ENCODE measurements at regions not wholly inside any gene's neighbourhood (a gene's known extent, or its start where the extent isn't known, plus 50 kb on each side); places are given as distances from the start of the nearest gene placed in this dataset.
"Not testable (repeated sequence)": the region's sequence is repeated elsewhere in the genome, so short reads cannot be mapped to it uniquely, and the experiment has no call there.

DNA sequence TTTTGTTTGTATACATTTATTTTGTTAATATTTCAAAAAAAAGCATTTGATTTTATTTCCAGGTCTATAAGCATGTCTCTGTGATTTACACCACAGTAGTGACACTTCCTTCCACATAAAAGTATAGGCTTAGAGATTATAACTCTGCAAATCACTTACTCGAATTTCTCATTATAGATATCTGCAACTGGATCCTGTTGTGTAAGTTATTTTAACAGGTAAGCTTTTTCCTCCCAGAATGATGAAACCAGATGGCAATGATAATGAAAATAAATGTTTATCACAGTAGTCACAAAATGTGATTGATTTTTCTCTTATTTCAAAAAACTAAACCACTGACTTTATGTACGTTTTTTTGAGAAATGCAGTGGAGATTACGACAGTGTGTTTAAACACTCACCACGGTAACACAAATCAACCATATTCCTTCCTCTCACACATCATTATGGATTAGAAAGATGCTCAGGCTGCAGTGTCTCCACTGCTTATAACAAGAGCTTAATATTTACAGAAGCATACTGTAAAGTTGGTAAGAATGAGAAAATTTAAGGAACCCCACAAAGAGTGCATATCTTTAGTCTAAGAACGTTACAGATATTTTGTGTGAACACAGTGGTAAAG, 194.6 kb downstream of the ATXN7L3B start:
- Mint-ChIP-seq H3K36me3 (ENCODE audit: insufficient read depth) (no peaks in the 10 kb centered on the region), H3K4me1 (ENCODE audit: low read depth) (no peaks in the 10 kb centered on the region), H3K4me3 (no peak overlapping the region), H3K9me3 (no peaks in the 10 kb centered on the region), H3K27me3 (ENCODE audit: low read depth) (no peaks in the 10 kb centered on the region)
- DNase-seq (no peak), ATAC-seq (no peak)

DNA sequence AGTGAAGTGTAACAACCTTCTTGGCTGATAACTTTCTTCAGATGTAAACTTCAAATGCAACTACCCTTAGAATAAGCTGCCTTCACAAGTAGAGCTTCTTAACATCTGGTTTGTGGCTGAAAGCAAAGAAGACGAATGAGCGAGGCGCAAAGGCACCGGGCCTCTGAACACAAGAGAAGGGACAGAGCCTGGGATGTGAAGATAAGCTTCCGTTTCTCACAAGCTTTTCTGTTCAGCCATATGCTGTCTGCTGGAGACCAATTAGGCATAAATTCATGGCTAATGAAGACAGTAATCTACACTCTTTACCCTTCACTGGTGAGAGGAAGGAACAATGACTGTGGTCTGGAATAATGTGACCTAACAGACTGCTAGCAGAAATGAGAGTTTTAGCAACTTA, 195.2 kb downstream of the ATXN7L3B start:
- DNase-seq, result no peak
- ATAC-seq, result no peak
- no peak overlapping the region for H3K4me3 Mint-ChIP-seq
- H3K4me1 Mint-ChIP-seq (ENCODE audit: low read depth), result no peaks in the 10 kb centered on the region
- H3K36me3 Mint-ChIP-seq (ENCODE audit: insufficient read depth), result no peaks in the 10 kb centered on the region
- H3K9me3 Mint-ChIP-seq, result no peaks in the 10 kb centered on the region
- H3K27me3 Mint-ChIP-seq (ENCODE audit: low read depth), result no peaks in the 10 kb centered on the region

DNA sequence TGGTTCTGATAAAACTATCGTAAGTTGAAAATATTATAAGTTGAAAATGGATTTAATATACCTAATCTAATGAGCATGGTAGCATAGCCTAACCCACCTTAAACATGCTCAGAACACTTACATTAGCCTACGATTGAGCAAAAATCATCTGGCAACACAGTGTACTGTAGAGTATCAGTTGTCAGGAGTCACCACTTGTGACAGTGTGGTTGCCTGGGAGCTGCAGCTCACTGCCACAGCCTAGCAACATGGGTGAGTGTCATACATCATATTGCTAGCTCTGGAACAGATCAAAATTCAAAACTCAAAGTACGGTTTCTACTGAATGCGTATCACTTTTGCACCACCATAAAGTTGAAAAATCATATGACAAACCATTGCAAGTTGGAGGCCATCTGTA, 203.5 kb downstream of the ATXN7L3B start:
- no peaks in the 10 kb centered on the region for H3K36me3 Mint-ChIP-seq (ENCODE audit: insufficient read depth)
- H3K9me3 Mint-ChIP-seq, result no peaks in the 10 kb centered on the region
- no peak for DNase-seq
- H3K27me3 Mint-ChIP-seq (ENCODE audit: low read depth), result no peaks in the 10 kb centered on the region
- ATAC-seq, result no peak
- no peaks in the 10 kb centered on the region for H3K4me1 Mint-ChIP-seq (ENCODE audit: low read depth)
- no peak overlapping the region for H3K4me3 Mint-ChIP-seq

DNA sequence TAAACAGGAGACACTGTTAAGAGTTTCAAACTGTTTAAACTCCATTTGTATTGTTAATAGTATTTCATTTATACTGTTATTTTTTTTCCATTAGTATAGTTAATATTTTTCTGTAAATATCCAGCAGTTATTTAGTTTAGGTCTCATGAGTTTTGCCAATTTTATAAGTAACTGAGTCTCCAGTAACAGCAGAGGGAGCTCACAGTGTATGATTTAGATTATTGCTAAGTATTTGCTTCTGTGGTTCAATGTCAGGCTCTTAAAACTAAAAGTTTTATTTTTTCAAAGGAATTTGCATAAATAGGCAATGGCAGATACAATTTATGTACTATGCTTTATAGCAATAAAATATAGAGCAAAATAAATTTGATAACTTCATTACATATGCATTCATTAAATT, 209.7 kb downstream of the ATXN7L3B start:
- no peaks in the 10 kb centered on the region for H3K36me3 Mint-ChIP-seq (ENCODE audit: insufficient read depth)
- ATAC-seq (no peak), DNase-seq (no peak)
- no peak overlapping the region for H3K4me3 Mint-ChIP-seq
- no peaks in the 10 kb centered on the region for H3K4me1 Mint-ChIP-seq (ENCODE audit: low read depth)
- H3K27me3 Mint-ChIP-seq (ENCODE audit: low read depth), result no peaks in the 10 kb centered on the region
- no peaks in the 10 kb centered on the region for H3K9me3 Mint-ChIP-seq

DNA sequence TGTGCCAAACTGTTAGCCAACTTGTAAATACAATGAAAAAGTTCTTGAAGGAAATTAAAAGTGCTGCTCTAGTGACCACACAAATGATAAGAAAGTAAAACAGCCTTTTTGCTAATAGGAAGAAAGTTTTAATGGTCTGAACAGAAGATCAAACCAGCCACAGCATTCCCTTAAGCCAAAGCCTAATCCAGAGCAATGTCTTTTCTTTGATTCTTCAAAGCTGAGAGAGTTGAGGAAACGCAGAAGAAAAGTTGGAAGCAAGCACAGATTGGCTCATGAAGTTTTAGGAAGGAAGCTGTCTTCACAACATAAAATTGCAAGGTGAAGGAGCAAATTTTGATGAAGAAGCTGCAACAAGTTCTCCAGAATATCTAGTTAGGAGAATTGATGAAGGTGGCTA, 213.8 kb downstream of the ATXN7L3B start:
- ATAC-seq, result no peak
- Mint-ChIP-seq H3K27me3 (ENCODE audit: low read depth) (no peaks in the 10 kb centered on the region), H3K4me3 (no peak overlapping the region), H3K9me3 (no peaks in the 10 kb centered on the region), H3K36me3 (ENCODE audit: insufficient read depth) (no peaks in the 10 kb centered on the region), H3K4me1 (ENCODE audit: low read depth) (no peaks in the 10 kb centered on the region)
- DNase-seq, result no peak

DNA sequence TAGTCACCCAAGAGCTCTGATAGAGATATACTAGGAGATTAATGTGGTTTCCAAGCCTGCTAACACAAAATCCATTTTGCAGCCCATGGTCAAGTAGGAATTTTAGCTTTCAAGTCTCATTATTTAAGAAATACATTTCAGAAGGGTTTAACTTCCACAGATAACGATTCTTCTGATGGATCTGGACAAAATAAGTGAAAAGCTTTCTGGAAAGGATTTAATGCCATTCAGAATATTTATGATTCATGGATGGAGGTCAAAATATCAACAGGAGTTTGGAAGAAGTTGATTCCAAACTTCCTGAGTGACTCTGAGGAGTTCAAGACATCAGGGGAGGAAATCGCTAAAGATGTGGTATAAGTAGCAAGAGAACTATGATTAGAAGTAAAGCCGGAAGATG, 214.6 kb downstream of the ATXN7L3B start:
- no peak for ATAC-seq
- Mint-ChIP-seq H3K4me1 (ENCODE audit: low read depth) (no peaks in the 10 kb centered on the region), H3K36me3 (ENCODE audit: insufficient read depth) (no peaks in the 10 kb centered on the region), H3K9me3 (peaks cover 2% of the 10 kb centered on the region), H3K4me3 (no peak overlapping the region), H3K27me3 (ENCODE audit: low read depth) (no peaks in the 10 kb centered on the region)
- no peak for DNase-seq

DNA sequence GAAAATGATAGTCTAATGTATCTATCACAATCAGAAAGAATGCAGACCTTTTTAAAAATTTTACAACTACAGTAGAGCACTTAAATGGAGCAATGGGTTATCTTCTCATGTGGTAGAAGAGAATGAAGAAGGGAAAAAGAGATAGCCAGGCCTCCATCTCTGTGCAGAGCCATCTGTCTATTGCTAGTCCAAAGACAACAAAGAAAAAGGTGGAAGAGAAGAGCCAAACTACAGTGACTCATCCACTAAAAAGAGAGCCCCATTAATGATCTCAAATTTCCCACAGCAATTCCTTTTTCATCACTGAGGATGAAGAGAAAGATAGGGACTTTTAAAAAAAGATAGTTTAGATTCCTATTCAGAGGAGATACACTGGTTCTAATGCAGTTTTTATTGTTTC, 232.9 kb downstream of the ATXN7L3B start:
- ATAC-seq (no peak), DNase-seq (no peak)
- H3K4me1 Mint-ChIP-seq (ENCODE audit: low read depth), result no peaks in the 10 kb centered on the region
- H3K9me3 Mint-ChIP-seq, result no peaks in the 10 kb centered on the region
- H3K4me3 Mint-ChIP-seq, result no peak overlapping the region
- no peaks in the 10 kb centered on the region for H3K36me3 Mint-ChIP-seq (ENCODE audit: insufficient read depth)
- H3K27me3 Mint-ChIP-seq (ENCODE audit: low read depth), result no peaks in the 10 kb centered on the region

DNA sequence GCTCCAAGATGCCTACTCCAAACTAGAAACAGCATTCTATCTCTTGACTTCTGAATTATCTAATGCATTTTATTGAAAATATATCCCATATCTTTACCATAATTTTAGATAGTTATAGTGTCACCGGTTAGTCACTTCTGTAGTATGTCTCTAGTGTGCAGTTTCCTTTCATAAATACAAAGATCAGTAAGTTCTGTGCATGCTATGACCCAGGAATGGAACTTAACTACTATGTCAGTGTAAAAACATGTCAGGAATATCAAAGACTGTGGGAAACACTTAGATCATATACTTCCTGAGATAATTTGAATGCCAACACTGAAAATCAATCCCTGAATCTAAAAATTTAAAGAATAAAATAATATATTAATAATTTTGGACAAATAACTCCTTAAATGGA, 237.6 kb downstream of the ATXN7L3B start:
- H3K4me3 Mint-ChIP-seq, result no peak overlapping the region
- H3K36me3 Mint-ChIP-seq (ENCODE audit: insufficient read depth), result no peaks in the 10 kb centered on the region
- DNase-seq, result no peak
- H3K9me3 Mint-ChIP-seq, result no peaks in the 10 kb centered on the region
- H3K27me3 Mint-ChIP-seq (ENCODE audit: low read depth), result no peaks in the 10 kb centered on the region
- ATAC-seq, result no peak
- no peaks in the 10 kb centered on the region for H3K4me1 Mint-ChIP-seq (ENCODE audit: low read depth)

DNA sequence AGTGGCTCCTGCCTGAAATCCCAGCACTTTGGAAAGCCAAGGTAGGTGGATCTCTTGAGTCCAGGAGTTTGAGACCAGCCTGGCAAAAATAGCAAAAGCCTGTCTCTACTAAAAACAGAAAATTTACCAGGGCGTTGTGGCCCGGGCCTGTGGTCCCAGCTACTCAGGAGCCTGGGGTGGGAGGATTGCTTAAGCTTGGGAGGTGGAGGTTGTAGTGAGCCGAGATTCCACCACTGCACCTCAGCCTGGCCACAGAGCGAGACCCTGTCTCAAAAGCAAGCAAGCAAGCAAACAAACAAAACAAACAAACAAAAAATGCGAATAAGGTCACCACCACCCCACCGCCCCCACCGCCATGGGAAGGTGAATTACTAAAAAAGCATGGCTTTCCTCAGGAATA, 238.7 kb downstream of the ATXN7L3B start:
- Mint-ChIP-seq H3K27me3 (ENCODE audit: low read depth) (no peaks in the 10 kb centered on the region), H3K4me3 (no peak overlapping the region)

DNA sequence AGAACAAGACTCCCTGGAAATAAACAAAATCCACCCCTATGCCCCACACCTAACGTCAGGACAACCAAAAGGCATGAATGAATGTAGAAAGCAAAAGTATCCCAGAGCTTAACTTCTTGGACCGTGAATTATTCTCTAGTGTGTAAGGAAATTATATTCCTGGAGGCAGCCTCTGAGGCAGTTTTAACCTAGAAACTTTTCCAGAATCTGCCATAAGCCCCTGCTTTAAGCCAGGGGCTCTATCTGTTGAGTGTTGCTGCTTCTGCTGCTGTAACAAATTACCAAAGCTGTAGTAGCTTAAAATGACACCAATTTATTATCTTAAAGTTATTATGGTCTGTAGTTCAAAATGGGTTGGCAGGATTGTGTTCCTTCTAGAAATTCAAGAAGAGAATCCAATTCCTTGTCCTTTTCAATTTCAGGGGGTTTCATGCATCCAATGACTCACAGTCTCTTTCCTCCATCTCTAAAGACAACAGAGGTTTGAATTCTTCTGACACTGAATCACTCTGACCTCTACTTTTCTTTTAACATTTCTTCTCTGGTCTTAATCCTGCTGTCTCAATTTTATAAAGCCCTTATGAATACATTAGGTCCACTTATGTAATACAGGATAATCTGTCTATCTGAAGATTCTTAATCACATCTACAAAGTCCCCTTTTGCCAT, 242.7 kb downstream of the ATXN7L3B start:
- Mint-ChIP-seq H3K4me1 (ENCODE audit: low read depth) (no peaks in the 10 kb centered on the region), H3K4me3 (no peak overlapping the region), H3K9me3 (no peaks in the 10 kb centered on the region), H3K27me3 (ENCODE audit: low read depth) (no peaks in the 10 kb centered on the region), H3K36me3 (ENCODE audit: insufficient read depth) (no peaks in the 10 kb centered on the region)
- DNase-seq (no peak), ATAC-seq (no peak)

More for the DNA sequence above, 238.7 kb downstream of the ATXN7L3B start:
- no peak for ATAC-seq
- H3K4me1 Mint-ChIP-seq (ENCODE audit: low read depth), result no peaks in the 10 kb centered on the region
- no peak for DNase-seq
- no peaks in the 10 kb centered on the region for H3K36me3 Mint-ChIP-seq (ENCODE audit: insufficient read depth)
- H3K9me3 Mint-ChIP-seq, result no peaks in the 10 kb centered on the region

DNA sequence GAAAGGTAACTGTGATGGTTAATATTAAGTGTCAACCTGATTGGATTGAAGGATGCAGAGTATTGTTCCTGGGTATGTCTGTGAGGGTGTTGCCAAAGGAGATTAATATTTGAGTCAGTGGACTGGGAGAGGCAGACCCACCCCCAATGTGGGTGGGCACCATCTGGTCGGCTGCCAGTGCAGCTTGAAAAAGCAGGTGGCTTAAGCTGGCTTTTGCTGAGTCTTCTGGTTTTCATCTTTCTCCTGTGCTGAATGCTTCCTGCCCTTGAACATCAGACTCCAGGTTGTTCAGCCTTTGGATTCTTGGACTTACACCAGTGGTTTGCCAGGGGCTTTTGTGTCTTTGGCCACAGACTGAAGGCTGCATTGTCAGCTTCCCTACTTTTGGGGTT, 243.2 kb downstream of the ATXN7L3B start:
- H3K9me3 Mint-ChIP-seq; H3K27me3 Mint-ChIP-seq (ENCODE audit: low read depth); H3K36me3 Mint-ChIP-seq (ENCODE audit: insufficient read depth); ATAC-seq; DNase-seq; H3K4me3 Mint-ChIP-seq; H3K4me1 Mint-ChIP-seq (ENCODE audit: low read depth): not testable (repeated sequence)

DNA sequence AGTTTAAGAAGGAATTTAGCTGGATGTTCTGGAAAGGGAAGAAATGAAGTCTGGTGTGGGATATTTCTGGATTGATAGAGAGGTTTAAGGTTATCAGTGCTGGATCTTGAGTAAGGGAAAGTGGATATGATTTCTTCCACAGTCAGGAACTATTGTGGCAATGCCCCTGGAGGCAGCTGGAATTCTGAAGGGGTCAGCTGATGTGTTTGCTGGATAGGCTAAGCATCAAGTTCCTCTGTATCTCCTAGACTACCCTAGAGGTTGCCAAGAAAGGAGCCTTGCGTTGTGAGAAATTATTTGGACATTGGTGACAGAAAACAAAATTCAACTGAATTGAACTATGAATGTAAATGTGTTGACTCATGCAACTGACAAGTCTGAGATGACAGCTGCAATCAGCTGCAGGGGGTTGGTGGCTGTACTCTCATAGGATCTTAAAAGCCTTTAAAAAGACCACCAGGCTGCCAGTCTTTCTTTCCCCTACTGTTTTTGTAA, 244.4 kb downstream of the ATXN7L3B start:
- no peak overlapping the region for H3K4me3 Mint-ChIP-seq
- DNase-seq (no peak), ATAC-seq (no peak)
- H3K9me3 Mint-ChIP-seq, result no peaks in the 10 kb centered on the region
- H3K36me3 Mint-ChIP-seq (ENCODE audit: insufficient read depth), result no peaks in the 10 kb centered on the region
- no peaks in the 10 kb centered on the region for H3K4me1 Mint-ChIP-seq (ENCODE audit: low read depth)
- no peaks in the 10 kb centered on the region for H3K27me3 Mint-ChIP-seq (ENCODE audit: low read depth)

DNA sequence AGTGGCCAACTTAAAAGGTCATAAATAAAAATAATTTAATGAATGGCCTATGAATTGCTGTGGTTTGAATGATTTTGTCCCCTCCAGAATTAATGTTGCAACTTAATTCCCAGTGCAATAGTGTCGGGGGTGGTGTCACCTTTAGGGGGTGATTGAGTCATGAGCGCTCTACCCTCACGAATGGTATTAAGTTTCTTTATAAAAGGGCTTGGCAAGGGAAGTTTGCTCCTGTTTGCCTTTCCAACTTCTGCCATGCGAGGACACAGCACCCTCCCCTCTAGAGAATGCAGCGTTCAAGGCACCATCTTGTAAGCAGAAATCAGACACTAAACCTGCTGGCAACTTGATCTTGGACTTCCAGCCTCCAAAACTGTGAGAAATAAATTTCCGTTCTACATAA, 253.3 kb downstream of the ATXN7L3B start:
- Mint-ChIP-seq H3K36me3 (ENCODE audit: insufficient read depth) (no peaks in the 10 kb centered on the region), H3K27me3 (ENCODE audit: low read depth) (peaks cover 4% of the 10 kb centered on the region), H3K9me3 (no peaks in the 10 kb centered on the region), H3K4me3 (no peak overlapping the region), H3K4me1 (ENCODE audit: low read depth) (no peaks in the 10 kb centered on the region)
- DNase-seq, result no peak
- no peak for ATAC-seq

DNA sequence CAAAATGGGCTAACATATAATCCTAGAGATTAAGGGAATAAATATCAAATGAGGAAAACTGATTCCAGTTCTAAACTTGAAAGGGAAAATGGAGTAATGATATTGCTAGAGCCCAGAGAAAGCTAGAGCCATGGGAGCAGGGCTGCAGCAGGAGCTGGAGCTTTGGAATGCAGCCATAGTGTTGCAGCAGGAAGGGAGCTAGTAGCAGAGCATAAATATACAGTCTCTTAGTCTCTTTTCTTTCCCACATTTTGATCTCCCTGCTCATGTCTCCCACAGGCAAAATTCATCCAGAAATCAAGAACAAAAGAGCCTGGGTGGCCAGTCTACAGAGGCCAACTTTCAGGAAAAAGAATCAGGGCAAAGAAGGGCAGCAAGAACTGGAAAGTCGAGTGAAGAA, 253.7 kb downstream of the ATXN7L3B start:
- H3K36me3 Mint-ChIP-seq (ENCODE audit: insufficient read depth), result no peaks in the 10 kb centered on the region
- no peak overlapping the region for H3K4me3 Mint-ChIP-seq
- DNase-seq (no peak), ATAC-seq (no peak)
- H3K4me1 Mint-ChIP-seq (ENCODE audit: low read depth), result no peaks in the 10 kb centered on the region
- H3K27me3 Mint-ChIP-seq (ENCODE audit: low read depth), result peaks cover 4% of the 10 kb centered on the region
- H3K9me3 Mint-ChIP-seq, result no peaks in the 10 kb centered on the region

DNA sequence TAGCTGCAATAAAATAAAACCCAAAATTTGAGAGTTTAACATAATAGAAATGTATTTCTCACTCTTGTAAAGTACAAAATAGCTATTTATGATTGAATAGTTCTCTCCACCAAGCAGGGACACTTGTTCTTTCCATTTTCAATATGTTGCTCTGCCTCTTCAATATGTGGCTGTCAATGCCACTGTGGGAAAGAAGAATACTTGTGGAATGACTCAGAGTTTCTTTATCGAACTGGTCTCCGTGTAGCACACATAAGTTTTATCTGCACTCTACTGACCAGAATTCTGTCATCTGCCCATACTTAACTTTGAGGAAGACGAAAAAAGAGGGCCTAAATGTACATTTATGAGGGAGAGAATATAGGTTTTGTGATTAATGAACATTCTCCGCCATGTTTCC, 256.9 kb downstream of the ATXN7L3B start:
- Mint-ChIP-seq H3K4me3 (no peak overlapping the region), H3K27me3 (ENCODE audit: low read depth) (no peaks in the 10 kb centered on the region), H3K36me3 (ENCODE audit: insufficient read depth) (no peaks in the 10 kb centered on the region), H3K4me1 (ENCODE audit: low read depth) (no peaks in the 10 kb centered on the region), H3K9me3 (no peaks in the 10 kb centered on the region)
- no peak for ATAC-seq
- no peak for DNase-seq
